Stomach (tissue), 4 donors: ENCODE measurements at regions not wholly inside any gene's neighbourhood (a gene's known extent, or its start where the extent isn't known, plus 50 kb on each side); places are given as distances from the start of the nearest gene placed in this dataset.
"Not testable (repeated sequence)": the region's sequence is repeated elsewhere in the genome, so short reads cannot be mapped to it uniquely, and the experiment has no call there.

ENCODE experiments used
- CTCF ChIP-seq, 7 experiments: fragments of 450-650 bp in 4 of 7; fragments of 200-600 bp in 3 of 7; sonication (generic) in 3 of 7; IDR thresholded peaks; one replicate each; pipeline ENCODE4 v1.5.1; 2016 to 2019; ENCODE audit warnings: antibody characterized with exemption in 7 of 7, control low read depth in 2 of 7, mild to moderate bottlenecking in 1 of 7
- POLR2A ChIP-seq, 4 donors: fragments of 450-650 bp; IDR thresholded peaks; one replicate each; pipeline ENCODE4 v1.6.1; 2016; ENCODE audit warnings: antibody characterized with exemption in 4 of 4, control low read depth in 2 of 4, mild to moderate bottlenecking in 1 of 4, moderate library complexity in 1 of 4
- POLR2AphosphoS5 ChIP-seq, 3 donors: sonication (generic); formaldehyde crosslinking; IDR thresholded peaks; one replicate each; pipeline ENCODE4 v1.6.1; 2016; ENCODE audit warnings: antibody characterized with exemption in 3 of 3

- not testable (repeated sequence) for TF ChIP-seq POLR2A, CTCF, POLR2AphosphoS5 (IDR thresholded peaks at IDR 0.05)
Measured at GRCh38 chr2:87418823-87419822, 328.8 kb upstream of the PLGLB2 start.
